GM12878 (cell line): ENCODE measurements at regions not wholly inside any gene's neighbourhood (a gene's known extent, or its start where the extent isn't known, plus 50 kb on each side); places are given as distances from the start of the nearest gene placed in this dataset.

Experiments
- ATAC-seq: fragments of 200-7000 bp; cut with Tn5 transposase; 3 replicates; pipeline ENCODE4 v1.9.1; 2020; ENCODE audit warnings: mild to moderate bottlenecking, moderate library complexity
- BruUV-seq: library from RNA; stranded (reverse); fragments of 400-500 nt; replicated peaks from 2 replicates; lab custom pipeline; 2021; lab: Mats Ljungman, UMichigan
- CTCF ChIA-PET: fragments of 300-600 bp; sonication (Branson Sonifier 250); formaldehyde crosslinking; extraction: SDS; loops from one replicate; lab custom pipeline; 2021; ENCODE audit warnings: inconsistent platforms; lab: Yijun Ruan, JAX
- POLR2A ChIA-PET: fragments of 350-600 bp; formaldehyde crosslinking; extraction: SDS; loops from one replicate; lab custom pipeline; 2021; ENCODE audit warnings: inconsistent platforms; lab: Charles Lee
- RAD21 ChIA-PET: fragments of 300-600 bp; sonication (Branson Sonifier 250); formaldehyde crosslinking; loops from one replicate; lab custom pipeline; 2023; ENCODE audit warnings: antibody characterized with exemption; ENCODE audit not compliant: unreplicated experiment; lab: Charles Lee
- SMC1A ChIA-PET: fragments of 300-600 bp; sonication (Branson Sonifier 250); formaldehyde crosslinking; loops from one replicate; lab custom pipeline; 2023; ENCODE audit not compliant: unreplicated experiment, uncharacterized antibody; lab: Charles Lee
- DNase-seq: peaks from one replicate; pipeline ENCODE4 v3.0.0-alpha.2; 2011; ENCODE audit warnings: low read depth, low spot score
- FAIRE-seq: peaks from 3 replicates; lab custom pipeline; 2011; peaks lifted over from hg19 to GRCh38; lab: Jason Lieb, UNC
- H2AFZ ChIP-seq: 2 replicates; pipeline ENCODE4 v1.6.0; 2011; ENCODE audit warnings: low read depth, low read length, control low read depth; ENCODE audit not compliant: control insufficient read depth
- H3K27ac ChIP-seq: 2 replicates; pipeline ENCODE4 v1.5.1; 2011; ENCODE audit warnings: control low read depth; ENCODE audit not compliant: control insufficient read depth, insufficient read depth
- H3K27me3 ChIP-seq, 2 experiments: replicated peaks in 1 of 2; 2 replicates each; pipeline versions ENCODE4 v1.6.0 to v1.6.1; 2011; ENCODE audit warnings: low read length in 1 of 2; ENCODE audit not compliant: control insufficient read depth in 2 of 2, insufficient read depth in 2 of 2
- H3K36me3 ChIP-seq, 2 experiments: 2 replicates each; pipeline ENCODE4 v1.5.1; 2011; ENCODE audit warnings: low read length in 1 of 2; ENCODE audit not compliant: control insufficient read depth in 2 of 2, insufficient read depth in 2 of 2
- H3K4me1 ChIP-seq: 2 replicates; pipeline ENCODE4 v1.6.1; 2011; ENCODE audit warnings: mild to moderate bottlenecking, low read length, moderate library complexity, mixed read lengths; ENCODE audit not compliant: control insufficient read depth, insufficient read depth
- H3K4me2 ChIP-seq: 2 replicates; pipeline ENCODE4 v1.6.0; 2011; ENCODE audit warnings: control low read depth; ENCODE audit not compliant: control insufficient read depth, insufficient read depth
- H3K4me3 ChIP-seq: fragments of 200-600 bp; sonication (generic); 2 replicates; pipeline ENCODE4 v1.5.1; 2016
- H3K79me2 ChIP-seq: 2 replicates; pipeline ENCODE4 v1.6.0; 2011; ENCODE audit warnings: low read length; ENCODE audit not compliant: control insufficient read depth, insufficient read depth
- H3K9ac ChIP-seq: 2 replicates; pipeline ENCODE4 v1.8.0; 2011; ENCODE audit warnings: low read length, control low read depth, mixed read lengths; ENCODE audit not compliant: control insufficient read depth, insufficient read depth
- H3K9me3 ChIP-seq: replicated peaks from 3 replicates; pipeline ENCODE4 v1.5.1; 2011; ENCODE audit warnings: mild to moderate bottlenecking, low read length; ENCODE audit not compliant: control insufficient read depth, insufficient read depth
- H4K20me1 ChIP-seq: 2 replicates; pipeline ENCODE4 v1.6.0; 2011; ENCODE audit not compliant: control insufficient read depth, insufficient read depth
- CHD1 ChIP-seq: IDR thresholded peaks from 2 replicates; pipeline ENCODE4 v1.6.1; 2012; ENCODE audit warnings: low read depth, low read length, improper control_type of control experiment
- ESRRA ChIP-seq: IDR thresholded peaks from 2 replicates; pipeline ENCODE4 v1.6.1; 2012; ENCODE audit warnings: mild to moderate bottlenecking, low read length, improper control_type of control experiment
- ETV6 ChIP-seq, 2 experiments: fragments of 450-650 bp in 1 of 2; IDR thresholded peaks in 1 of 2; conservative IDR thresholded peaks in 1 of 2; 2 replicates each; pipeline ENCODE4 v1.6.1; 2014; ENCODE audit warnings: antibody characterized with exemption in 1 of 2, borderline replicate concordance in 1 of 2, low read depth in 1 of 2, mild to moderate bottlenecking in 1 of 2, moderate library complexity in 1 of 2
- PBX3 ChIP-seq: IDR thresholded peaks from 2 replicates; pipeline ENCODE4 v1.6.1; 2011; ENCODE audit warnings: mild to moderate bottlenecking, low read depth, low read length, moderate library complexity; ENCODE audit not compliant: insufficient replicate concordance
- RB1 ChIP-seq: fragments of 450-650 bp; formaldehyde crosslinking; IDR thresholded peaks from 2 replicates; pipeline ENCODE4 v1.6.1; 2017; ENCODE audit warnings: mild to moderate bottlenecking, borderline replicate concordance
- SIX5 ChIP-seq: IDR thresholded peaks from 2 replicates; pipeline ENCODE4 v1.6.1; 2011; ENCODE audit warnings: mild to moderate bottlenecking, low read depth, low read length, moderate library complexity; ENCODE audit not compliant: severe bottlenecking
- SREBF1 ChIP-seq: IDR thresholded peaks from 2 replicates; pipeline ENCODE4 v1.6.1; 2012; ENCODE audit warnings: mild to moderate bottlenecking, low read length
- WGBS: methylation state at CpG from one replicate; pipeline ENCODE4 v1.1.6; 2016; ENCODE audit warnings: low lambda C conversion rate; ENCODE audit not compliant: insufficient replicate concordance, insufficient coverage; ENCODE audit errors: missing lambda C conversion rate; 5-methylcytosine and 5-hydroxymethylcytosine counted together
- in situ Hi-C: fragments of 300-500 bp; cut with MboI; formaldehyde crosslinking; loops from 9 replicates; pipeline ENCODE4 v1.14.3; 2018; ENCODE audit warnings: mixed read lengths
- intact Hi-C: fragments of 100-400 bp; cut with micrococcal nuclease; formaldehyde crosslinking; loops from one replicate; pipeline ENCODE4 v1.14.2; 2022; ENCODE audit not compliant: unreplicated experiment
- TF ChIP-seq, protein P1 (sequence below): fragments of 450-650 bp; IDR thresholded peaks from 2 replicates; pipeline ENCODE4 v1.6.1; 2014; ENCODE audit warnings: mild to moderate bottlenecking
- TF ChIP-seq, protein P2 (sequence below): fragments of 150-350 bp; IDR thresholded peaks from 2 replicates; pipeline ENCODE4 v1.6.1; 2014; ENCODE audit warnings: mild to moderate bottlenecking, low read depth, low read length
- TF ChIP-seq, protein P3 (sequence below), 3 experiments: IDR thresholded peaks in 2 of 3; conservative IDR thresholded peaks in 1 of 3; 2 replicates each; pipeline ENCODE4 v1.5.1; 2011; ENCODE audit warnings: low read depth in 3 of 3, low read length in 3 of 3, mild to moderate bottlenecking in 3 of 3, control low read depth in 2 of 3, moderate library complexity in 2 of 3, inconsistent platforms in 1 of 3, mixed read lengths in 1 of 3; ENCODE audit not compliant: control insufficient read depth in 2 of 3, insufficient read depth in 1 of 3; ENCODE audit errors: extremely low read depth in 1 of 3
- TF ChIP-seq, protein P4 (sequence below): IDR thresholded peaks from 2 replicates; pipeline ENCODE4 v1.6.1; 2012; ENCODE audit warnings: mild to moderate bottlenecking, low read depth, low read length

DNA sequence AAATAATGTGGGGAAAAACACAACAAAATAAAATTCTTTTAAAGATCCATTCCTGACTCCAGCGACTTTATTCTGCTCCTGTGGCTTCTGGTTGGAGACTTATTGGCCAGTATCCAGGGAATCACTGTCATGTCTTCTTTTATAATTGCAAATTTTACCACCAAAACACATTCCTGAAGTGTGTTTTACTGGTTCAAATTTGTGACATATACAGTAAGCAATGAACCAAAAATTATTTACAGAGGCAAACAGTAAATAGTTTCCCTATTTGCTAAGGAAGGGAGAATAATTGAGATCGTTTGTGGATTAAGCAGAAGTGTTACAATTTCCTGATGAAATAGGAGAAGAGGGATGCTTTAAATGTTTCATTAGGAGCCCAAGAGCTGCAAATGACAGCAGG is 118.7 kb downstream of the ZNF281 start:
- no peak overlapping the region for H2AFZ ChIP-seq
- WGBS = 43% methylated on average over 2 of the region's 2 CpGs
- H3K27me3 ChIP-seq = no peaks in the 10 kb centered on the region
- BruUV-seq = no TSS peak
- no peak for FAIRE-seq
- no peak overlapping the region for H3K4me3 ChIP-seq
- no peak overlapping the region for H3K4me2 ChIP-seq
- H4K20me1 ChIP-seq = no peaks in the 10 kb centered on the region; the same call in 1 of the 2 replicates
- in situ Hi-C loops = loop anchor here (25.0 kb wide), 1 partner anchor 604 kb away; no protein-coding TSS in a partner anchor
- H3K36me3 ChIP-seq = no peaks in the 10 kb centered on the region
- ATAC-seq = no peak
- ChIA-PET SMC1A (interaction anchor here (1.5 kb wide), 1 partner anchor 199 kb away, joined by 3 read pairs; no protein-coding TSS in a partner anchor), POLR2A (no interaction called here), CTCF (interaction anchor here (1.3 to 2.0 kb wide), 2 partner anchors 11 to 83 kb away, joined by 3 to 8 read pairs; no protein-coding TSS in a partner anchor), RAD21 (no interaction called here)
- no peak overlapping the region for H3K27ac ChIP-seq
- no peaks in the 10 kb centered on the region for H3K9me3 ChIP-seq
- intact Hi-C loops = no loop called here
- H3K9ac ChIP-seq = no peak overlapping the region
- DNase-seq = no peak
- no peaks in the 10 kb centered on the region for H3K79me2 ChIP-seq
- H3K4me1 ChIP-seq = no peaks in the 10 kb centered on the region; the same call in 1 of the 2 replicates
- TF ChIP-seq, protein P1, sequence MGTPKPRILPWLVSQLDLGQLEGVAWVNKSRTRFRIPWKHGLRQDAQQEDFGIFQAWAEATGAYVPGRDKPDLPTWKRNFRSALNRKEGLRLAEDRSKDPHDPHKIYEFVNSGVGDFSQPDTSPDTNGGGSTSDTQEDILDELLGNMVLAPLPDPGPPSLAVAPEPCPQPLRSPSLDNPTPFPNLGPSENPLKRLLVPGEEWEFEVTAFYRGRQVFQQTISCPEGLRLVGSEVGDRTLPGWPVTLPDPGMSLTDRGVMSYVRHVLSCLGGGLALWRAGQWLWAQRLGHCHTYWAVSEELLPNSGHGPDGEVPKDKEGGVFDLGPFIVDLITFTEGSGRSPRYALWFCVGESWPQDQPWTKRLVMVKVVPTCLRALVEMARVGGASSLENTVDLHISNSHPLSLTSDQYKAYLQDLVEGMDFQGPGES = no peak
- TF ChIP-seq, protein P2, sequence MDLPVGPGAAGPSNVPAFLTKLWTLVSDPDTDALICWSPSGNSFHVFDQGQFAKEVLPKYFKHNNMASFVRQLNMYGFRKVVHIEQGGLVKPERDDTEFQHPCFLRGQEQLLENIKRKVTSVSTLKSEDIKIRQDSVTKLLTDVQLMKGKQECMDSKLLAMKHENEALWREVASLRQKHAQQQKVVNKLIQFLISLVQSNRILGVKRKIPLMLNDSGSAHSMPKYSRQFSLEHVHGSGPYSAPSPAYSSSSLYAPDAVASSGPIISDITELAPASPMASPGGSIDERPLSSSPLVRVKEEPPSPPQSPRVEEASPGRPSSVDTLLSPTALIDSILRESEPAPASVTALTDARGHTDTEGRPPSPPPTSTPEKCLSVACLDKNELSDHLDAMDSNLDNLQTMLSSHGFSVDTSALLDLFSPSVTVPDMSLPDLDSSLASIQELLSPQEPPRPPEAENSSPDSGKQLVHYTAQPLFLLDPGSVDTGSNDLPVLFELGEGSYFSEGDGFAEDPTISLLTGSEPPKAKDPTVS = no peak
- TF ChIP-seq ETV6 (conservative IDR thresholded peaks at IDR 0.05 in 1 of 2, IDR thresholded peaks at IDR 0.05 in 1 of 2; ENCODE audit: borderline replicate concordance in 1 of 2, low read depth in 1 of 2) (no peak), PBX3 (no peak), ESRRA (no peak), SIX5 (no peak), RB1 (no peak), CHD1 (no peak), SREBF1 (no peak)
- TF ChIP-seq, protein P3, sequence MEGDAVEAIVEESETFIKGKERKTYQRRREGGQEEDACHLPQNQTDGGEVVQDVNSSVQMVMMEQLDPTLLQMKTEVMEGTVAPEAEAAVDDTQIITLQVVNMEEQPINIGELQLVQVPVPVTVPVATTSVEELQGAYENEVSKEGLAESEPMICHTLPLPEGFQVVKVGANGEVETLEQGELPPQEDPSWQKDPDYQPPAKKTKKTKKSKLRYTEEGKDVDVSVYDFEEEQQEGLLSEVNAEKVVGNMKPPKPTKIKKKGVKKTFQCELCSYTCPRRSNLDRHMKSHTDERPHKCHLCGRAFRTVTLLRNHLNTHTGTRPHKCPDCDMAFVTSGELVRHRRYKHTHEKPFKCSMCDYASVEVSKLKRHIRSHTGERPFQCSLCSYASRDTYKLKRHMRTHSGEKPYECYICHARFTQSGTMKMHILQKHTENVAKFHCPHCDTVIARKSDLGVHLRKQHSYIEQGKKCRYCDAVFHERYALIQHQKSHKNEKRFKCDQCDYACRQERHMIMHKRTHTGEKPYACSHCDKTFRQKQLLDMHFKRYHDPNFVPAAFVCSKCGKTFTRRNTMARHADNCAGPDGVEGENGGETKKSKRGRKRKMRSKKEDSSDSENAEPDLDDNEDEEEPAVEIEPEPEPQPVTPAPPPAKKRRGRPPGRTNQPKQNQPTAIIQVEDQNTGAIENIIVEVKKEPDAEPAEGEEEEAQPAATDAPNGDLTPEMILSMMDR (IDR thresholded peaks at IDR 0.05 in 2 of 3, conservative IDR thresholded peaks at IDR 0.05 in 1 of 3; ENCODE audit: control insufficient read depth in 2 of 3, extremely low read depth in 1 of 3, insufficient read depth in 1 of 3, low read depth in 3 of 3, low read length in 3 of 3) = no peak
- TF ChIP-seq, protein P4, sequence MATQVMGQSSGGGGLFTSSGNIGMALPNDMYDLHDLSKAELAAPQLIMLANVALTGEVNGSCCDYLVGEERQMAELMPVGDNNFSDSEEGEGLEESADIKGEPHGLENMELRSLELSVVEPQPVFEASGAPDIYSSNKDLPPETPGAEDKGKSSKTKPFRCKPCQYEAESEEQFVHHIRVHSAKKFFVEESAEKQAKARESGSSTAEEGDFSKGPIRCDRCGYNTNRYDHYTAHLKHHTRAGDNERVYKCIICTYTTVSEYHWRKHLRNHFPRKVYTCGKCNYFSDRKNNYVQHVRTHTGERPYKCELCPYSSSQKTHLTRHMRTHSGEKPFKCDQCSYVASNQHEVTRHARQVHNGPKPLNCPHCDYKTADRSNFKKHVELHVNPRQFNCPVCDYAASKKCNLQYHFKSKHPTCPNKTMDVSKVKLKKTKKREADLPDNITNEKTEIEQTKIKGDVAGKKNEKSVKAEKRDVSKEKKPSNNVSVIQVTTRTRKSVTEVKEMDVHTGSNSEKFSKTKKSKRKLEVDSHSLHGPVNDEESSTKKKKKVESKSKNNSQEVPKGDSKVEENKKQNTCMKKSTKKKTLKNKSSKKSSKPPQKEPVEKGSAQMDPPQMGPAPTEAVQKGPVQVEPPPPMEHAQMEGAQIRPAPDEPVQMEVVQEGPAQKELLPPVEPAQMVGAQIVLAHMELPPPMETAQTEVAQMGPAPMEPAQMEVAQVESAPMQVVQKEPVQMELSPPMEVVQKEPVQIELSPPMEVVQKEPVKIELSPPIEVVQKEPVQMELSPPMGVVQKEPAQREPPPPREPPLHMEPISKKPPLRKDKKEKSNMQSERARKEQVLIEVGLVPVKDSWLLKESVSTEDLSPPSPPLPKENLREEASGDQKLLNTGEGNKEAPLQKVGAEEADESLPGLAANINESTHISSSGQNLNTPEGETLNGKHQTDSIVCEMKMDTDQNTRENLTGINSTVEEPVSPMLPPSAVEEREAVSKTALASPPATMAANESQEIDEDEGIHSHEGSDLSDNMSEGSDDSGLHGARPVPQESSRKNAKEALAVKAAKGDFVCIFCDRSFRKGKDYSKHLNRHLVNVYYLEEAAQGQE = no peak
